HG03520 (cell line): ENCODE measurements at regions not wholly inside any gene's neighbourhood (a gene's known extent, or its start where the extent isn't known, plus 50 kb on each side); places are given as distances from the start of the nearest gene placed in this dataset.

Source experiments
- ATAC-seq: cut with Tn5 transposase; IDR thresholded peaks from one replicate; pipeline ENCODE4 v1.9.1; 2021; ENCODE audit warnings: mild to moderate bottlenecking, moderate library complexity; ENCODE audit not compliant: unreplicated experiment

- ATAC-seq = no peak
Observed at GRCh38 chr14:21723431-21724045, 49.9 kb upstream of the OR4E1 start.
